GM12872 (cell line): ENCODE measurements at regions not wholly inside any gene's neighbourhood (a gene's known extent, or its start where the extent isn't known, plus 50 kb on each side); places are given as distances from the start of the nearest gene placed in this dataset.

Source experiments
- CTCF ChIP-seq: IDR thresholded peaks from 3 replicates; pipeline ENCODE4 v1.5.1; 2011; ENCODE audit warnings: low read depth, mild to moderate bottlenecking, low read length, moderate library complexity; ENCODE audit not compliant: insufficient read depth

GRCh38 chr3:5974630-5975322, 787.3 kb downstream of the EDEM1 start:
- TF ChIP-seq CTCF: no peak

GRCh38 chr3:5977331-5977730, 789.8 kb downstream of the EDEM1 start:
- no peak for TF ChIP-seq CTCF

- no peak for TF ChIP-seq CTCF
Observed at GRCh38 chr3:5980475-5980874, 793.0 kb downstream of the EDEM1 start.

- no peak for TF ChIP-seq CTCF
Observed at GRCh38 chr3:5994651-5995050, 807.1 kb downstream of the EDEM1 start.

GRCh38 chr3:6018456-6018855, 830.9 kb downstream of the EDEM1 start:
- TF ChIP-seq CTCF: no peak

- no peak for TF ChIP-seq CTCF
Observed at GRCh38 chr3:6022621-6023020, 835.1 kb downstream of the EDEM1 start.

- TF ChIP-seq CTCF: no peak
Observed at GRCh38 chr3:6025032-6025431, 835.9 kb upstream of the GRM7 start.
